SJSA1 (cell line): ENCODE measurements at regions not wholly inside any gene's neighbourhood (a gene's known extent, or its start where the extent isn't known, plus 50 kb on each side); places are given as distances from the start of the nearest gene placed in this dataset.

Experiments
- DNase-seq, 2 experiments: peaks; one replicate each; pipeline ENCODE4 v3.0.0-alpha.2; 2015 to 2020; ENCODE audit warnings: low spot score in 2 of 2, low read depth in 1 of 2
- H3K27ac ChIP-seq: fragments of 250-450 bp; sonication (Bioruptor Pico); 2 replicates; pipeline ENCODE4 v1.5.1; 2020; ENCODE audit warnings: mild to moderate bottlenecking, moderate library complexity
- H3K27me3 ChIP-seq: fragments of 250-450 bp; sonication (Bioruptor Pico); replicated peaks from 2 replicates; pipeline ENCODE4 v1.5.1; 2020; ENCODE audit warnings: mild to moderate bottlenecking, moderate library complexity
- H3K36me3 ChIP-seq: fragments of 250-450 bp; sonication (Bioruptor Pico); 2 replicates; pipeline ENCODE4 v1.5.1; 2020; ENCODE audit warnings: mild to moderate bottlenecking
- H3K4me1 ChIP-seq: fragments of 250-450 bp; sonication (Bioruptor Pico); replicated peaks from 2 replicates; pipeline ENCODE4 v1.6.1; 2021; ENCODE audit warnings: mild to moderate bottlenecking
- H3K4me3 ChIP-seq: fragments of 250-450 bp; sonication (Bioruptor Pico); 2 replicates; pipeline ENCODE4 v1.5.1; 2020; ENCODE audit warnings: mild to moderate bottlenecking
- H3K9me3 ChIP-seq: fragments of 250-450 bp; sonication (Bioruptor Pico); replicated peaks from 2 replicates; pipeline ENCODE4 v1.5.1; 2020; ENCODE audit warnings: mild to moderate bottlenecking

- Histone ChIP-seq H3K27ac (no peak overlapping the region), H3K36me3 (no peaks in the 10 kb centered on the region), H3K9me3 (no peaks in the 10 kb centered on the region), H3K4me1 (peaks cover 23% of the 10 kb centered on the region), H3K4me3 (no peak overlapping the region), H3K27me3 (no peaks in the 10 kb centered on the region)
- DNase-seq, result peak; percentile 39 to 50
Observed at GRCh38 chr15:69535101-69535638, 82.6 kb downstream of the RPLP1 start.

DNA sequence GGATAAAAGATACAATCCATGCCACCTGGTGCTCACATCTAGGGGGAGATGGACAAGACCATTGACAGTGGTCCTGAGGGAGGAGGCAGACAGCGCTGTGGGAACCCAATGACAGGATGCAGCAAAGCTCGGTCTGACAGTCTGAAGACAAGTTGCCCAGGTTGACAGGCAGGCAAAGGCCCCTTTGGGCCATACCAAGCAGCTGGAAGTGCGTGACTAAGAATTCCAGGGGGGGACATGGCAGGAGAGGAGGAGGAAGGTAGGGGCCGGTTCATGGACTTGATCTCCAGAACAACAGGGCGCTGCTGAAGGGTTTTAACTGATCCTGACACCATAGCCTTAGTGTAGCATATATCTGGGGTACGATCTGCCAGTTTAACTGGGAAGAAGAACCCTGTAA is 83.4 kb downstream of the RPLP1 start:
- Histone ChIP-seq H3K4me1 (peaks cover 19% of the 10 kb centered on the region), H3K4me3 (no peak overlapping the region), H3K27ac (no peak overlapping the region), H3K27me3 (no peaks in the 10 kb centered on the region), H3K36me3 (no peaks in the 10 kb centered on the region), H3K9me3 (no peaks in the 10 kb centered on the region)
- no peak for DNase-seq

DNA sequence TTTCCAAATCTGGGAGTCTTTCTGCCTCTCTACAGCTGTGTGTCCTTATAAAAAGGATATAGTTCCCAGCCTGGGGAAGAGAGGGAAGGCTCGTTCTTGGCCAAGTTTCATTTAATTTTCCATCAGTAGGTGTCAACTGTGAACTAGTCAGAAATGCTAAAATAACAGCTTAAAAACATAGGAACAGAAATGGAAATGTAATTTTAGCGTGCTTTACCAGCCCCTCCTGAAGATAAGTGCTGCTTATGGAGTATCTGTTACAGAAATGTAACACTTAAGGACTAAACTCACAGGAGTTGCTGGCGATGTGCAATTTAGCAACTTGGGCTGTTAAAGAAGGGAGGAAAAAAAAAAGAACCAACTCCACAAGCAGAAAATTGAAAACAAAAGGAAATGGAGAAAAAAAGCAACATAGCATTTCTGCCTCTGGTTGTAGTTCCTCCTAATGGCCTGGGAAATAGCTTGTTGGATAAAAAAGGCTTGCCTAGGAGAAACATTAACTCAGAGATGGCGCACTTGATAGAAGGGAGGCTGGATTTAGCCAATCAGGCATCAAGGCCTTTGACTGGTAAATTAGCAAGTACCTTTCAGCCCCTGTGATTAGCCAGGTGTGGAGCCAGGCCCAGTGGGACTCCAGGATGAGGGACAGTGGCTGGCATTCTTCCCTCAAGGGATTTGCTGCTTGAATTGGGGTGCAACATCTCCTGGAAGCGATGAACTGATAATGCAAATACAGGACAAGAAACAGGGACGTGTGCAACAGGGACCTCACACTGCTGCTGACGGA is 84.3 kb downstream of the RPLP1 start:
- DNase-seq, result no peak
- H3K4me1 ChIP-seq, result peaks cover 10% of the 10 kb centered on the region
- no peaks in the 10 kb centered on the region for H3K36me3 ChIP-seq
- no peak overlapping the region for H3K27ac ChIP-seq
- no peaks in the 10 kb centered on the region for H3K9me3 ChIP-seq
- no peaks in the 10 kb centered on the region for H3K27me3 ChIP-seq
- no peak overlapping the region for H3K4me3 ChIP-seq

- no peak overlapping the region for H3K27ac ChIP-seq
- no peaks in the 10 kb centered on the region for H3K36me3 ChIP-seq
- no peak overlapping the region for H3K4me3 ChIP-seq
- no peaks in the 10 kb centered on the region for H3K27me3 ChIP-seq
- H3K4me1 ChIP-seq, result peaks cover 7% of the 10 kb centered on the region
- no peaks in the 10 kb centered on the region for H3K9me3 ChIP-seq
- no peak for DNase-seq
Observed at GRCh38 chr15:69537901-69538300, 85.3 kb downstream of the RPLP1 start.

DNA sequence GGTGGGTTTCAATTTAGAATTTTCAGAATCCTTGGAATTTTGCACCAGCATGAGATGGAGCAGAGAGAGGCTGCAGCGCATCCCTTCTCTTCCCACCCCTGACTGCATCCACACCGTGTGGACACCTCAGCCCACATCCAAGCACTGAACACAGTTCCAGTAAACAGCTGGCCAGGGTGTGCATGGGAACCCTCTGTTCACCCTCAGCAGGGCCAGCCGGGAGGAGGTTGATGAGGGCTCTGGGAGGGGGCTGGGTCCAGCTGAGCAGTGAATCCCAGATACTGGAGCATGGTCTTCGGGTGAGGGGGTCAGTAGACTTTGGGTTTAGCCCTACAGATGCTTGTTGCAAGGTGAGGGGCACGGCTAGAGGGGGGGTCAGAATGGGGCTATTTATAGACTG is 85.8 kb downstream of the RPLP1 start:
- Histone ChIP-seq H3K36me3 (no peaks in the 10 kb centered on the region), H3K4me3 (no peak overlapping the region), H3K9me3 (no peaks in the 10 kb centered on the region), H3K4me1 (peaks cover 7% of the 10 kb centered on the region), H3K27ac (no peak overlapping the region), H3K27me3 (no peaks in the 10 kb centered on the region)
- no peak for DNase-seq

DNA sequence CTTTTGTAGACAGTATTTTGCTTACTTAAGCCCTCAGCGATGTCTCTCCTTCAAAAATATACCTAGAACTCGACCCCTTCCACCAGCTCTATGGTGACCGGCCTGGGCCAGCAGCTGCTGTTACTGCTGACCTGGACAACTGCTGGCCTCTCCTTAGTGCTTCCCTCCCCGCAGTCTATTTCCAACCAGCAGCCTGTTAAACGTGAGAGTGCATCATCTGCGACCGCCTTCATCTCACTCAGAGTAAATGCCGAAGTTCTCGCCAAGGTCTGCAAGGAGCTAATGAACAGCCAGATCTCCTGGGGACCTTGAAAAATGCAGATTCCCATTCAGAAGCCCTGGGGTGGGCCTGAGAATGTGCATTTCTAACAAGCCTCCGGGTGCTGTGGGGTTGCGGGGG is 86.7 kb downstream of the RPLP1 start:
- Histone ChIP-seq H3K4me1 (peaks cover 7% of the 10 kb centered on the region), H3K36me3 (no peaks in the 10 kb centered on the region), H3K27me3 (no peaks in the 10 kb centered on the region), H3K4me3 (no peak overlapping the region), H3K27ac (no peak overlapping the region), H3K9me3 (no peaks in the 10 kb centered on the region)
- no peak for DNase-seq

- H3K4me1 ChIP-seq, result peaks cover under 1% of the 10 kb centered on the region; the same call in 1 of the 2 replicates
- no peaks in the 10 kb centered on the region for H3K36me3 ChIP-seq
- no peak for DNase-seq
- no peaks in the 10 kb centered on the region for H3K27me3 ChIP-seq
- no peak overlapping the region for H3K27ac ChIP-seq
- H3K9me3 ChIP-seq, result no peaks in the 10 kb centered on the region
- H3K4me3 ChIP-seq, result no peak overlapping the region
Observed at GRCh38 chr15:69540622-69541021, 88.0 kb downstream of the RPLP1 start.

GRCh38 chr15:69542028-69542427 is 89.4 kb downstream of the RPLP1 start:
- H3K27ac ChIP-seq, result no peak overlapping the region
- H3K36me3 ChIP-seq, result no peaks in the 10 kb centered on the region
- no peaks in the 10 kb centered on the region for H3K4me1 ChIP-seq
- DNase-seq, result no peak
- H3K9me3 ChIP-seq, result no peaks in the 10 kb centered on the region
- no peak overlapping the region for H3K4me3 ChIP-seq
- H3K27me3 ChIP-seq, result no peaks in the 10 kb centered on the region

DNA sequence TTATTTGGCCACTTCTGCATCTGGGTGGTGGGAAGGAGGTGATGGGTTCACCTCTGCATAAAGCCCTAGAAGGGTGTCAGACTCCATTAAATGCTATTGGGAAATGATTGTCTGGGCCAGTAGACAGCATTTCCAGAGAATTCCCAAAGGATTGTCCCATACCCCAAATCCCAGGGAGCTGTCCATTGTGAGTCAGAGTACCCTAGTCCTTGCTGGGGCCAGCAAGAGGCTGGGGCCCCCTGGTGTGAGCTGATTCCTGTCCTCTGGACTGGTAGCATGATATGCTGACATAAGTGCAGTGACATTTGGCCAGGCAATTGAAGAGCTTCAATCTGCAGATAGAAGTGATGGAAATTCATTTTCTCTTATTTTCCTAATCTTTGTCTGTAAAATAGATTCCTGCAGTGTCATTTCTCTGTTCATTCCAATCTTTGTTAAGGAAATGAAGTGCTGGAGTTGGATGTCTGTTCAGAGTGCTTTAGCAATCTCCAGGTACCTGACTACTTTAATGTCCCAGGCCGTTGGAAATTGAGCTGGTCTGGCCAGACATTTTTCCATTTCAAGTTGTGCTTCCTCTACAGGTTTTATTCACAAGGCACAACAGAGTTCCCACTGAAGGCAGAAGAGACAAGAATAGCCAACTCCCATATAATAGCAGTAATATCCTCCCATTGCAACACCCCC is 91.2 kb downstream of the RPLP1 start:
- Histone ChIP-seq H3K9me3 (no peaks in the 10 kb centered on the region), H3K4me1 (no peaks in the 10 kb centered on the region), H3K36me3 (no peaks in the 10 kb centered on the region), H3K4me3 (no peak overlapping the region), H3K27me3 (no peaks in the 10 kb centered on the region), H3K27ac (no peak overlapping the region)
- no peak for DNase-seq

DNA sequence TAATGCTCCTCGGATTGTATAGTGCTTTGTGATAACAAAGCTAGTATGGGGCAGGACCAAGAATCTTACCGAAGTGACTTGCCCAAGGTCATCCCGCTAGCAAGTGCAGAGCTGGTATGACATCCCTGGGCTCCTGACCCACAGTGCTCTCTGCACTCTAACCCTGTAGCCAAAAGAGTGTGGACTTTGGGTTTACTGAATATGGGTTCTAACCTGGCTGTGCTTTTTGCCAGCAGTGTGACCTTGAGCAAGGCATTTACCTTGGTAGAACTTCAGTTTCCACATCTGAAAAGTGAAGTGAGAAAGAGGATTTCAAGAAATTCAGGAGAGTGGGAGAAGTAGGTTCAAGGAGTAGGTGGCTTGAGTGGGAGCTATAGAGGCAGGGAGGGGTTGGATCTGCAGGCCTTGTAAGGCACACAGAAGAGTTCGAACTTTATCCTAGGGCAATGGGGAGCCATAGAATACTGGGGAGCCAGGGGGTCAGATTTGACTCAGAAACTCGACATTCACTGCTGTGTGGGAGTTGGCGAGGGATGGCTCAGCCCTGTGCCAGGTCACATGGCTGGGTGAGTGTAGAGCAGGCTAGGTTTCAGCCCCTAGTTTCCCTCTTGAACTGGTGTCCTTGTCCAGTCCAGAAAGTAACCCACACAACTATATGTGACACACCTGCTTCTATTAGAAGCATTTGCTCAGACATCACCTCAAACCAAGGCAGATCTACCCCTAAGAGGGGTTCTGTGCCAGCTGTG is 91.9 kb downstream of the RPLP1 start:
- Histone ChIP-seq H3K27me3 (no peaks in the 10 kb centered on the region), H3K27ac (no peak overlapping the region), H3K4me3 (no peak overlapping the region), H3K36me3 (no peaks in the 10 kb centered on the region), H3K9me3 (no peaks in the 10 kb centered on the region), H3K4me1 (no peaks in the 10 kb centered on the region)
- DNase-seq, result no peak

DNA sequence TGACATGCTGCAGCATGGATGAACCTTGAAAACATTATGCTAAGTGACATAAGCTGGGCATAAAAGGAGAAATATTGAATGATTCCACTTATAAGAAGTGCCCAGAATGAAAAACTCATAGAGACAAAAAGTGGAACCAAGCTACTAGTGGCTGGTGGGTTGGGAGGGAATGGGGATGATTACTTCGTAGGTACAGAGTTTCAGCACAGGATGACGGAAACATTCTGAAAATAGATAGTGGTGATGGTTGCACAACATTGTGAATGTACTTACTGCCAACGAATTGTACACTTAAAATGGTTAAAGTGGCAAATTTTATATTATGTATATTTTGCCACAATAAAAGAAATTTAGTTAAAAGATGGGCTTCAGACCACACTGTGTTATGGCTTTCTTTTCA is 93.6 kb downstream of the RPLP1 start:
- Histone ChIP-seq H3K27me3 (no peaks in the 10 kb centered on the region), H3K4me1 (no peaks in the 10 kb centered on the region), H3K27ac (no peak overlapping the region), H3K9me3 (no peaks in the 10 kb centered on the region; the same call in 1 of the 2 replicates), H3K36me3 (no peaks in the 10 kb centered on the region), H3K4me3 (no peak overlapping the region)
- DNase-seq, result no peak

DNA sequence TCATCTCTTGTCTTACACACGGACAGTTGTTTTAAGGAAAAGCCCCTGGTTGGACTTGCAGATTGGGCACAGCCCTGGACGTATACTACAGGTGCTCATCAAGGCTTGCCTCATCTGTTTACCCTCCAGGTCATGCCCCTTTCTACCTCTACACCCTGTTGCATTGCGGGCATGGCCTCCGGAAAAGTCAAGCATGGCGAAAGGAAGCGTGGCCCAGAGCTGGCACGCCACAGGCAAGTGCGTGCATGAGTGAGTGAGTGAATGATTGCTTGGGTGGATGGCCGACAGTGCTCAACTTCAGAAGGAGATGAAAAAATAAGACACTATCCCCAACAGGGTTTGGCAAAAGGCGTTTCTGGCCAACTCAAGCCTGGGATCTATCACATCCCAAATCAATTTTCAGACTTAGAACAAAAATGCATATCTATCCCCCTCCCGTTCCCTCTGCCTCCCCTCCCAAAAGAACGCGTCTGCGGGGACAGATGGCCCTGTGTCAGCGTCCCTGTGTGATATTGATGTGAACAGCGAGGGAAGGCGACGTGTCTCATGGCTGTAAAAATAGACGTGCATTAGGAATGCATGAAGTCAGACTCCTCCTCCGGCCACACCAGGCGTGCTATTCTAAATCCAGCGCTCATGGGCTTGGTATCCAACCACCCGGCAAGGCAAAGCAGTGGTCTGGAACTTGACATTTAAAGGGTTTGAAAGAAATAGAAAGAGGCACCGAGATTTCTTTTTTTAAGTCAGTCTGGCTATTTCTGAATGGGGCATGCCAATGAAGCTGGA is 96.0 kb downstream of the RPLP1 start:
- Histone ChIP-seq H3K27ac (no peak overlapping the region), H3K4me3 (no peak overlapping the region), H3K27me3 (no peaks in the 10 kb centered on the region), H3K4me1 (no peaks in the 10 kb centered on the region), H3K9me3 (peaks cover 10% of the 10 kb centered on the region), H3K36me3 (no peaks in the 10 kb centered on the region)
- no peak for DNase-seq

DNA sequence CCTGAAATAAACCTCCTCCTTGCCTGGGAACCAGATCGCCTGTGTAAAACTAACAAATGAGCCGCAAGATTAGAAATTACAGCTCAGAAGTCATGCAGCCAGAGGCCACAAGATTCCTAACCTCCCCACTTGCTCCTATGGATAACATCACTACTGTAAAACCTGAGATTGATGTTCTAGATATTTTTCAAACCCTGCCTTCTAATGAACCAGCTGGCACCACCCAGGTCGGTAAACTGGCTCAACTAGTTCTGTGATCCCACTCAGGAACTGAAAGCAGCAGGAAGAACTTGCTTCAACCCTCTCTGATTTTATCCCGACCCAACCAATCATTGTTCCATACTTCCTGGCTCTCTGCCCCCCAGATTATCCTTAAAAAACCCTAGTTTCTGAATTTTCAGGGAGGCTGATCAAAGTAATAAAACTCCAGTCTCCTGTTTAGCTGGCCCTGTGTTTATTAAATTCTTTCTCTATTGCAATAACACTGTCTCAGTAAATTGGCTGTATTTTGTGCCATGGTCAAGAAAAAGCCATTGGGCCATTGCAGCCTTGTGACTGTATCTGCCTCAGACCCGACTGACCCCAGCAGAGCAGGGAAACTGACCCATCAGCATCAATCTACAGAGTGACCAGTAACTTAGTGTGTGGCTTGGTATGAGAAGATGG is 98.9 kb downstream of the RPLP1 start:
- Histone ChIP-seq H3K27me3 (no peaks in the 10 kb centered on the region), H3K9me3 (peaks cover 10% of the 10 kb centered on the region), H3K36me3 (no peaks in the 10 kb centered on the region), H3K27ac (no peak overlapping the region), H3K4me3 (no peak overlapping the region), H3K4me1 (peaks cover 26% of the 10 kb centered on the region)
- no peak for DNase-seq
